ENCODE measurements at regions not wholly inside any gene's neighbourhood (a gene's known extent, or its start where the extent isn't known, plus 50 kb on each side); places are given as distances from the start of the nearest gene placed in this dataset.

GRCh38 chr2:2572393-2573204 is 241.5 kb upstream of the MYT1L start:
- H3K27ac ChIP-seq (ENCODE audit: low read depth, low read length) = no peak overlapping the region
- ChIA-PET POLR2A (no interaction called here), CTCF (no interaction called here)
- no peaks in the 10 kb centered on the region for H3K4me1 ChIP-seq (ENCODE audit: insufficient read depth, low read length)
- Mint-ChIP-seq H3K27me3 (peaks cover 0 to 3% of the 10 kb centered on the region in 2 donors), H3K4me1 (no peaks in the 10 kb centered on the region), H3K27ac (no peak overlapping the region), H3K4me3 (no peak overlapping the region), H3K36me3 (peaks cover 0 to 3% (median 0%) of the 10 kb centered on the region in 3 donors), H3K9me3 (peaks cover 0 to 6% (median 2%) of the 10 kb centered on the region in 5 donors)
- no peaks in the 10 kb centered on the region for H3K27me3 ChIP-seq (ENCODE audit: insufficient read depth, low read length, poor library complexity, severe bottlenecking)
- H3K9me3 ChIP-seq (ENCODE audit: low read length) = no peaks in the 10 kb centered on the region
- no peaks in the 10 kb centered on the region for H3K36me3 ChIP-seq (ENCODE audit: insufficient read depth, low read length)
- DNase-seq = no peak
- no peak overlapping the region for H3K4me3 ChIP-seq (ENCODE audit: low read length)

GRCh38 chr2:2571301-2572150 is 240.5 kb upstream of the MYT1L start:
- Mint-ChIP-seq H3K4me1 (no peaks in the 10 kb centered on the region), H3K27me3 (peaks cover 0 to 3% of the 10 kb centered on the region in 2 donors), H3K4me3 (no peak overlapping the region), H3K36me3 (peaks cover 0 to 3% (median 0%) of the 10 kb centered on the region in 3 donors), H3K27ac (no peak overlapping the region), H3K9me3 (peaks cover 0 to 6% (median 2%) of the 10 kb centered on the region in 5 donors)
- no peaks in the 10 kb centered on the region for H3K27me3 ChIP-seq (ENCODE audit: insufficient read depth, low read length, poor library complexity, severe bottlenecking)
- H3K27ac ChIP-seq (ENCODE audit: low read depth, low read length) = no peak overlapping the region
- no peaks in the 10 kb centered on the region for H3K36me3 ChIP-seq (ENCODE audit: insufficient read depth, low read length)
- H3K4me1 ChIP-seq (ENCODE audit: insufficient read depth, low read length) = no peaks in the 10 kb centered on the region
- CTCF ChIA-PET = no interaction called here
- no peak overlapping the region for H3K4me3 ChIP-seq (ENCODE audit: low read length)
- no peak for DNase-seq
- no peaks in the 10 kb centered on the region for H3K9me3 ChIP-seq (ENCODE audit: low read length)
- POLR2A ChIA-PET = no interaction called here

- H3K4me3 ChIP-seq (ENCODE audit: low read length) = no peak overlapping the region
- Mint-ChIP-seq H3K4me3 (no peak overlapping the region), H3K4me1 (no peaks in the 10 kb centered on the region), H3K9me3 (peaks cover 0 to 6% (median 2%) of the 10 kb centered on the region in 5 donors), H3K27ac (no peak overlapping the region), H3K36me3 (peaks cover 0 to 3% (median 0%) of the 10 kb centered on the region in 3 donors), H3K27me3 (no peaks in the 10 kb centered on the region)
- no peaks in the 10 kb centered on the region for H3K27me3 ChIP-seq (ENCODE audit: insufficient read depth, low read length, poor library complexity, severe bottlenecking)
- POLR2A ChIA-PET = no interaction called here
- H3K36me3 ChIP-seq (ENCODE audit: insufficient read depth, low read length) = no peaks in the 10 kb centered on the region
- H3K9me3 ChIP-seq (ENCODE audit: low read length) = no peaks in the 10 kb centered on the region
- DNase-seq = no peak
- CTCF ChIA-PET = interaction anchor here (0.7 kb wide), 1 partner anchor 15 kb away, joined by 3 read pairs; no protein-coding TSS in a partner anchor
- H3K27ac ChIP-seq (ENCODE audit: low read depth, low read length) = no peak overlapping the region
- H3K4me1 ChIP-seq (ENCODE audit: insufficient read depth, low read length) = no peaks in the 10 kb centered on the region
Measured at GRCh38 chr2:2570871-2571270, 239.8 kb upstream of the MYT1L start.

- H3K27ac Mint-ChIP-seq = no peak overlapping the region
- H3K36me3 Mint-ChIP-seq = peaks cover 0 to 3% (median 0%) of the 10 kb centered on the region in 3 donors
- H3K9me3 Mint-ChIP-seq = peaks cover 0 to 6% (median 2%) of the 10 kb centered on the region in 5 donors
- ChIA-PET POLR2A (no interaction called here), CTCF (interaction anchor here (0.7 kb wide), 1 partner anchor 14 kb away, joined by 3 read pairs; no protein-coding TSS in a partner anchor)
- H3K27me3 Mint-ChIP-seq = no peaks in the 10 kb centered on the region
- no peaks in the 10 kb centered on the region for H3K9me3 ChIP-seq (ENCODE audit: low read length)
- no peaks in the 10 kb centered on the region for H3K36me3 ChIP-seq (ENCODE audit: insufficient read depth, low read length)
- no peaks in the 10 kb centered on the region for H3K4me1 Mint-ChIP-seq
- H3K27me3 ChIP-seq (ENCODE audit: insufficient read depth, low read length, poor library complexity, severe bottlenecking) = no peaks in the 10 kb centered on the region
- no peak overlapping the region for H3K4me3 ChIP-seq (ENCODE audit: low read length)
- DNase-seq = no peak
- no peak overlapping the region for H3K4me3 Mint-ChIP-seq
- no peaks in the 10 kb centered on the region for H3K4me1 ChIP-seq (ENCODE audit: insufficient read depth, low read length)
- H3K27ac ChIP-seq (ENCODE audit: low read depth, low read length) = no peak overlapping the region
Measured at GRCh38 chr2:2570360-2570759, 239.3 kb upstream of the MYT1L start.

GRCh38 chr2:2569836-2570235 is 238.8 kb upstream of the MYT1L start:
- no peak for DNase-seq
- Mint-ChIP-seq H3K36me3 (peaks cover 0 to 3% (median 0%) of the 10 kb centered on the region in 3 donors), H3K4me1 (no peaks in the 10 kb centered on the region), H3K4me3 (no peak overlapping the region), H3K27ac (no peak overlapping the region), H3K9me3 (peaks cover 0 to 6% (median 2%) of the 10 kb centered on the region in 5 donors), H3K27me3 (no peaks in the 10 kb centered on the region)
- ChIA-PET POLR2A (no interaction called here), CTCF (no interaction called here)
- Histone ChIP-seq H3K4me3 (ENCODE audit: low read length) (no peak overlapping the region), H3K9me3 (ENCODE audit: low read length) (no peaks in the 10 kb centered on the region), H3K27me3 (ENCODE audit: insufficient read depth, low read length, poor library complexity, severe bottlenecking) (no peaks in the 10 kb centered on the region), H3K36me3 (ENCODE audit: insufficient read depth, low read length) (no peaks in the 10 kb centered on the region), H3K4me1 (ENCODE audit: insufficient read depth, low read length) (no peaks in the 10 kb centered on the region), H3K27ac (ENCODE audit: low read depth, low read length) (no peak overlapping the region)

GRCh38 chr2:2569306-2569705 is 238.2 kb upstream of the MYT1L start:
- H3K4me1 Mint-ChIP-seq = no peaks in the 10 kb centered on the region
- H3K36me3 ChIP-seq (ENCODE audit: insufficient read depth, low read length) = no peaks in the 10 kb centered on the region
- H3K27me3 Mint-ChIP-seq = no peaks in the 10 kb centered on the region
- H3K36me3 Mint-ChIP-seq = peaks cover 0 to 3% (median 0%) of the 10 kb centered on the region in 3 donors
- no peak overlapping the region for H3K27ac ChIP-seq (ENCODE audit: low read depth, low read length)
- no peaks in the 10 kb centered on the region for H3K27me3 ChIP-seq (ENCODE audit: insufficient read depth, low read length, poor library complexity, severe bottlenecking)
- peaks cover 0 to 6% (median 3%) of the 10 kb centered on the region in 5 donors for H3K9me3 Mint-ChIP-seq
- POLR2A ChIA-PET = no interaction called here
- no peaks in the 10 kb centered on the region for H3K4me1 ChIP-seq (ENCODE audit: insufficient read depth, low read length)
- no peak overlapping the region for H3K27ac Mint-ChIP-seq
- H3K4me3 ChIP-seq (ENCODE audit: low read length) = no peak overlapping the region
- no peaks in the 10 kb centered on the region for H3K9me3 ChIP-seq (ENCODE audit: low read length)
- CTCF ChIA-PET = no interaction called here
- H3K4me3 Mint-ChIP-seq = no peak overlapping the region
- no peak for DNase-seq

- ChIA-PET CTCF (no interaction called here), POLR2A (no interaction called here)
- no peaks in the 10 kb centered on the region for H3K27me3 ChIP-seq (ENCODE audit: insufficient read depth, low read length, poor library complexity, severe bottlenecking)
- no peaks in the 10 kb centered on the region for H3K9me3 ChIP-seq (ENCODE audit: low read length)
- H3K4me1 ChIP-seq (ENCODE audit: insufficient read depth, low read length) = no peaks in the 10 kb centered on the region
- peaks cover 0 to 6% (median 3%) of the 10 kb centered on the region in 5 donors for H3K9me3 Mint-ChIP-seq
- no peak overlapping the region for H3K27ac ChIP-seq (ENCODE audit: low read depth, low read length)
- no peaks in the 10 kb centered on the region for H3K27me3 Mint-ChIP-seq
- H3K4me1 Mint-ChIP-seq = no peaks in the 10 kb centered on the region
- no peaks in the 10 kb centered on the region for H3K36me3 ChIP-seq (ENCODE audit: insufficient read depth, low read length)
- no peak for DNase-seq
- H3K27ac Mint-ChIP-seq = no peak overlapping the region
- H3K4me3 ChIP-seq (ENCODE audit: low read length) = no peak overlapping the region
- no peak overlapping the region for H3K4me3 Mint-ChIP-seq
- peaks cover 0 to 3% (median 0%) of the 10 kb centered on the region in 3 donors for H3K36me3 Mint-ChIP-seq
Measured at GRCh38 chr2:2568411-2568810, 237.3 kb upstream of the MYT1L start.

GRCh38 chr2:2567776-2568175 is 236.7 kb upstream of the MYT1L start:
- Histone ChIP-seq H3K36me3 (ENCODE audit: insufficient read depth, low read length) (no peaks in the 10 kb centered on the region), H3K9me3 (ENCODE audit: low read length) (no peaks in the 10 kb centered on the region), H3K4me3 (ENCODE audit: low read length) (no peak overlapping the region), H3K27me3 (ENCODE audit: insufficient read depth, low read length, poor library complexity, severe bottlenecking) (no peaks in the 10 kb centered on the region), H3K27ac (ENCODE audit: low read depth, low read length) (no peak overlapping the region), H3K4me1 (ENCODE audit: insufficient read depth, low read length) (no peaks in the 10 kb centered on the region)
- Mint-ChIP-seq H3K27ac (no peak overlapping the region), H3K36me3 (peaks cover 0 to 3% (median 0%) of the 10 kb centered on the region in 3 donors), H3K9me3 (peaks cover 0 to 6% (median 3%) of the 10 kb centered on the region in 5 donors), H3K4me1 (no peaks in the 10 kb centered on the region), H3K27me3 (no peaks in the 10 kb centered on the region), H3K4me3 (no peak overlapping the region)
- POLR2A ChIA-PET = no interaction called here
- CTCF ChIA-PET = no interaction called here
- DNase-seq = no peak
